Stimulated activated naive CD4-positive, alpha-beta T cell treated with Interleukin-2 at 50 U/mL for 16 hours (primary cell): ENCODE measurements at regions not wholly inside any gene's neighbourhood (a gene's known extent, or its start where the extent isn't known, plus 50 kb on each side); places are given as distances from the start of the nearest gene placed in this dataset.

ENCODE experiments used
- DNase-seq: peaks from one replicate; lab custom pipeline; 2025; lab: John Stamatoyannopoulos, UW

DNA sequence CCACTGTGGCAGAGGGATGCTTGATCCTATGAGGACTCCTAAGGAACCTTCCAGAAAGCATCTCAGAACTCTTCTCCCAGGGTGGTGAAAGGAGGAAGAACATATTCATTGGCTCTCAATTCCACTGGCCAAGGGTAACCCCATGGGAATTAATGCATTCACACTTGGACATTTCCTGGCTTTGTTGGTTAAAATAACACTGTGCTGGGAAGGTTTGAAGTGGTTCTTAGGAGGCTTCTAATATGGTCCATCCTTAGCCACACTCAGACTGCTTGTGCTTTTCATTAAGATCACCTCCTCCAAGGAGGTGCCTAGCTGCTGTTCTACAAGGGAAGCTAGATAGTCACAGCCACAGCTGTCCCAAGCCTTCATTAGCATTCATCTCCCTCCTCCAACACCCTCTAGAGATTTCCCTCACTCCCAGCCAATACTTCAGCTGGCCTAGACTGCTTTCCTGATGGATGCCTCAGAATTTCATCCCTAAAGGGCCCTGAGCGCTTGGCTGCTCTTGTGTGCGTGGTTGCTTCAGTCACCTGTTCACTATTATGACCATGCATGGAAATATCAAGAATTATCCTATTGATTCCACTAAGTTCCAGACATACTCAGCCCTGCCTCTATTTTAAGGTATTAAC lies 544.4 kb downstream of the PLPP3 start:
- no peak for DNase-seq

DNA sequence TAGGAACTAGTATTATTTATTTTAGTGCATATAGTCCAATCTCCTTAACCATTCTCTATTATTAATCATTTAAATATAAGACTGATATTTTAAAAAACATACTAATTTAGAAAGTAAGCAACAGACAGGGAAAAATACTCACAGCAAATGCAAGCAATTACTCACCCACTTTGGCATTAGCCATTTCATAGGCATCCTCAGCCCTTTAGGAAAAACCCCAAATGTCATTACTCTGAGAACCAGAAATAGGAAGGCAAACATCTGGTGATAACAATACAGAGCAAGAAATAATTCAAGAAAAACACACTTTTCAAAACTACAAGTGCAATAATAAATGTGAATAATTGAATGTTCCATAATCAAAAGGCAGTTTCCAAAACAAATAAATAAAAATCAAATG lies 545.1 kb downstream of the PLPP3 start:
- no peak for DNase-seq

DNA sequence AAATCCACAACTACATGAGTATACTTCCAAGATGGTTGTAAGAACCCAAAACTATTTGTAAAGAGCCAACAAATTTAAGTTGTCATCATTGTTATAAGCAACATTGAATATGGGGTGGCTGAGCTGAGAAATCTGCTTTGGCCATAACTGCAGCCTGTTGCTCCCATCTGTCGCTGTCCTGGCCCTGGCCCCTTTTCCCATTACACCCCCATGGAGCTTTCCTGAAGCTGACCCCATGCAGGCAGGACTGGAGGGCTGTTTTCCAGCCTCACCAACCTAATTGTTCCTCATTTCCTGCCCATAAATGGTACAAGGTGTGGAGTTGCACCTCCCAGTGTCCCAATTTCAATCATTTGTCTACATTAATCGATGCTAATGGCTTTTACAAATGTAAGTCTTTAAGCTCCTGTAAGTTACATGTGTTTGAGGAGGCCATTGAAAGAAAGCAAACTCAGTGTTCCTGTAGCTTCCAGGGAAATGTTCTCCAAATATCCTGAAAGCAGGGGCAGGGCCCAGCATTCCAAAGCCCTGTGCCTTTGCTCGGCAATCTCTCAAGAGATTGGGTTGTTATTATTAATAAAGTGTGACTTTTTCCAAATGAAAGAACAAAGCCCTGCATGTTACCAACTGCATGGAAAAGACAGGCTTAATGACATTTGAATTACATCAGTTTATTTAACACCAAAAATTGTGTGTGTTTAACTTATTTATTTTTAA lies 545.9 kb downstream of the PLPP3 start:
- DNase-seq: no peak

DNA sequence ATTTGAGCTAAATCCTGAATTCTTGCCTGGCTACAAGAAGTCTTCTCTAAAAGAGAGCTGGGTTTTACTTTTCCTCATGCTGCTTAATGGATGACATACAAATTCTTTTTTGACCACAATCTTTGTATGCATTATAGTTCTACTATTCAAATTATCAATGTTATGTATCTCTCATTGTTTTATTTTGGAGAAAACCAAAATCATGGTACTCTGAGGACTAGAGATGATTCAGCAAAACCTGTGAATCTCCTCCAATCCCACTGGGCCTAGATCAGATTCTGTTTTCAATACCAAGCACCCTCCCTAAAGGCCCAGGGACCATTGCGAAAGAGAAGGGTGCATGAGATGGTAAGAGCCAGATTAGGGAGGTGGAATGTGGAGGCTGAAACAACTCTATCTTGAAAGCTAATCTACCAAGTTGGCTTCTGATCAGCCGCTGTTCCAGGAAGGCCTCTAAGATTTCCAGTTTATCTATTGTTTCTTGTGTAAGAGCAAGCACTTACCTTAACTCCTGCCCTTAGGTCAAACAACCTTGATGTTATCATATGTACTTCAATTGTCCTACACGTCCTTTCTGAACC lies 547.2 kb downstream of the PLPP3 start:
- no peak for DNase-seq

DNA sequence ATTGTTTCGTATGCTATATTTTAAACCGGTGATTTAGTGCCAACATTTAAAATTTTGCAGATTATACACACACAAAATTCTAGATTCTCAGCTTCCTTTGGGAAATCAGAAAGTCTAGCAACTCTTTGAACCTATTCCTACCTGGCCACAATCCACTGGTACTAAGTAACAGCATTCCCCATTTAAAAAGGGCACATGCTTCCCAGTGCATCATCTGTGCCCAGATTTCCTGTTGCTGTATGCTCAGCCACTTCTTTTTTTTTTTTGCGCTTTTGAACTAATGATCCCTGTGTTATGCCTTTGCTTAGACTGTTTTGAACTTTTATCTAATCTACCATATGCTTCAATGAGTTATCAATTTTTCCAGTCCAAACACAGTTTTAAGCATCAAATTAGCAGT lies 548.4 kb downstream of the PLPP3 start:
- DNase-seq: no peak

DNA sequence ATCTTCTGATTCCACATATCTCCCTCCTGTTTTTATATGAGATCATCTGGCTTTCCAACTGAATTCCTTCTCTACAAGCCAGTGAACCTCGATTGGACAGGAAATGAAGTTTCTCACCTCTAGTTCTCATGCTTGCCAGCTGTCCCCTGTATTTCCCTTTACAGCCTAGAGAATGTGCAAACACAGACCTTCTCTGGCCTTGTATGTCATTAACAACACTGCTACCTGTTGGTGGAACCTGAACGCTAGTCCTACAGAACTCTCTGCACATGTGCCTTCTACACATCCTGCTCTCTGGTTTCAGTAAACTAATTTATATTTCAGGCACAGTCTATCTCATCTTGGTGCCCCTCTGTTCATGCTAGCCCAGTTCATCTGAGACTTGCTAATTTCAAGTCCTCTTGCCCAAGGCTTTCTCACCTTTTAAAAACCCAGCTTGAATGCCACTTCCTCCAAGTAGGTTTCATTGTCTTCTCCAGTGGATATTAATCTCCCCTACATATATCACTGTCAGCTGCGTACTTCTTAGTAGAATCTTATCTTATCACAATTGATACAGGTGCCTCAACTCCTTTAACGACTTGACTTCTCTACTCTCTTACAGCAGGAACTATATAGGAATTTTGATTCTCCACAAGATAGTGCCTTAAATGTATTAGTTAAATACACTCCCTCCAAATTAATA lies 549.9 kb downstream of the PLPP3 start:
- no peak for DNase-seq

DNA sequence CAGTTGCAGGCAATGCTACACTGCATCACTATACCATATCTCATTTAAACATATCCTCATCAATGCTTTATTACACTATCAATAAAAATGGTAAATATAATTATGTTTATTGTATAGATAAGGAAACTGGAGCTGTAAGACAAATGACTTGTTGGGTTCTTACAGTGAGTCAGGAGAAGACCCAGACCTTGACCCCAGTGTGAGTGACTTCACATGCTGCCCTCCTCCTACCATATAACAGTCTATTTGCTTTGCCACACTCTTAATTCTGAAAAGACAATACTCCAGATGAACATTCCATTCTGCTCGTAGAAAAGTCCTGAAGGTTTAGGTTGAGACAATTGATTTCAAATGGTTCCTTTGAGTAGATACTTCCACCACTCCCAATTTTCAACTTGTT lies 550.5 kb downstream of the PLPP3 start:
- DNase-seq: no peak

DNA sequence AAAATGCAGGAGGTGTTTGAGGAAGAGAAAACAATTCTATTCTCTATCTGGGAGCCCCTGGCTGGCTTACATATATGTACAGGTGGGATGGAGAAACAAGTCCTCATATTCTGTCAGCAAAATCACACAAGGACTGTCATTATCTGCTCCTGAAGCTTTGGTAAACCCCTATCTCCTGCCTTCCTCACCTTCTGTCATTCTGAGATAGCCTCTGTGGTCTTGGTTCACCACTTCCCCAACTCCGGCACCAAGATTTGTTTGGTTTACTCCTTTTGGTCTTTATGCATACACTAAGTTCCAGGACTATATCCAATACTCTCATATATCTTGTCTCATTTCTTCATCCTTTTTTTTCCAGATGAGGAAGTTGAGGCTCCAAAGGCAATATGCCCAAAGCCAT lies 551.1 kb downstream of the PLPP3 start:
- no peak for DNase-seq

DNA sequence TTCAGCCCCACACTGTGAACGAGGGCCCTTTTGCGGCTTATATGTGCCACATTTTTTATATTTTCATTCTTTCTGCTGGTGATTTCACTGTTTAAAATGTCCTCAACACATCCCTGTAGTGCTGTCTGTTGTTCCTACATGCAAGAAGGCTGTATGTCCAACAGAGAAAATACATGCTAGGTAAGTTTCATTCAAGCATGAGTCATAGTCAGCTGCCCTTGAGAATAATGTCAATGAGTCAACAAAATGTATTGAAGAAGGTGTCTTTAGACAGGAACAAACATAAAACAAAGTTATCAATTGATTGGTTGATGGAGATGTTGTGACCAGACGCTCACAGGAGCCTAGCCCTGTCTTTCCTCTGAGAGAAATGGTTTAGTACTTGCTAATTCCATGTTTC lies 553.4 kb downstream of the PLPP3 start:
- no peak for DNase-seq

DNA sequence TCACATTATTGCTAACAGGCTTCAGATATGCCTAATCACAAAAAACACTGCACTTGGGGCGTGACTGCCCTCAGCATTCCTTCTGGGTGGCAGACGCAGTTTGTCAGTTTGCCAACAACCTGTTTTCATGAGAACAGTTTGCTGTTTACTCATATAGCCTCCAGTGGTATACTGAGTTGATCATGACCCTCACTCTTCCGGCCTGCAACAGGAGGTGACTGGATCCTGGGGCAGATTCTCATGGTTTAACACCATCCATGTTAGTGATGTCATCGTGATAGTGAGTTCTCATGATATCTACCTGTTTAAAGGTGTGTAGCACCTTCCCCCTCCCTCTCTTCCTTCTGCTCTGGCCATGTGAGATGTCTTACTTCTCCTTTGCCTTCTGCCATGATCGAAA lies 555.2 kb downstream of the PLPP3 start:
- no peak for DNase-seq

DNA sequence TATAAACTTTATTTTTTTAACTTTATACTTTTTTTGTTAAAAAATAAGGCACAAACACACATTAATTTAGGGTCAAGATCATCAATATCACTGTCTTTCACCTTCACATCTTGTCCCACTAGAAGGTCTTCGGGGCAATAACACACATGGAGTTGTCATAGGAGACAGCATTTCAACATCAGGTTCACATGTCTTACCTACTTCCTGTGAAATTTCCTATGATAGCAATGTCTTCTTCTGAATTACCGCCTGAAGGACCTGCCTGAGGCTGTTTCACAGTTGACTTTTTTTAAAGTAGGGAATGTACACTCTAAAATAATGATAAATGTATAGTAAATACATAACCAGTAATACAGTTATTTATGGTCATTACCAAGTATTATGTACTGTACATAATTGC lies 559.4 kb downstream of the PLPP3 start:
- DNase-seq: no peak

DNA sequence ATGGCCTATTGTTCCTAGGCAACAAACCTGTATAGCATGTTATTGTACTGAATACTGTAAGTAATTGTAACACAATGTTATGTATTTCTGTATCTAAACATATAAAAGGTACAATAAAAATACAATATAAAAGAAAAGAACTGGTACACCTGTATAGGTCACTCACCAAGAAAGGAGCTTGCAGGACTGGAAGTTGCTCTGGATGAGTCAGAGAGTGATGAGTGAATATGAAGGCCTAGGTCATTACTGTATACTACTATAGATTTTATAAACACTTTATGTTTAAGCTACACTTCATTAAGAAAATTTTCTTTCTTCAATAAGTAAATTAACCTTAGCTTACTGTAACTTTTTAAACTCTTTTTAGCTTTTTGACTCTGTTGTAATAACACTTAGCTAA lies 559.9 kb downstream of the PLPP3 start:
- DNase-seq: no peak

DNA sequence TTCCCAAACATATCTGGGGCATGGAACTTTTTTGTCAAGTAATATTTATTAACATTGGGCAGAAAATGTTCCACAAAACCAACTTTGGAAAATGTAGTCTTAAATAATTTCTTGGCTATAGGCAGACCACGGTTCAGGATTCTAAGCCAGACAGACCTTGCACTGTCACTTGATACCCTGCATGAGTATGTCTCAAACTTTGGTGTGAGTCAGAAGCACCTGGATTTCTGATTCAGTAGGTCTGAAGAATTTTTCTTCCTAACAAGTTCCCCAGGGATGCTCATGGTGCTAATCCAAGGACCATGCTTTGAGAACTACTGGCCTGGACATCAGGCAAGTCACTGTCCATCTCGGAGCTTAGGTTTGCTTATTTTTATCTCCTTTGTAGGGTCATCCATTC lies 562.0 kb downstream of the PLPP3 start:
- DNase-seq: no peak

DNA sequence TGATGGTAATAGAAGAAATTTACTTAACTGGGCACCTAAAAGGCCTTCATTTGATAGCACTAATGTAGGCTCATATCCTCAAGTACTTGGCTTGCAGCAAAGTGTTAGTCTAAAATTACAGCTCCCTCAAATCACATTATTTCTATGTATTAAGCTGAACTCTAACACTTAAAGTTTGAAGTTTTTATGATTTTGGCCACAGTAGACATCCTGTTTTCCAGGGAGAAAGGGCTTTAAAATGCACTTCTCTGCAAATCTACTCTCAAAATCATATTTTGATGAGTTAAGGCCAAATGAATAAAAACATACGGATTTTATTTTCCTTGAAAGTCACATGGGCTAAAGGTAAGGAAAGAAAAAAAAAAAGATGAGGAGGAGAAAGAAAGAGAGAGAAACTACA lies 575.5 kb downstream of the PLPP3 start:
- DNase-seq: no peak

DNA sequence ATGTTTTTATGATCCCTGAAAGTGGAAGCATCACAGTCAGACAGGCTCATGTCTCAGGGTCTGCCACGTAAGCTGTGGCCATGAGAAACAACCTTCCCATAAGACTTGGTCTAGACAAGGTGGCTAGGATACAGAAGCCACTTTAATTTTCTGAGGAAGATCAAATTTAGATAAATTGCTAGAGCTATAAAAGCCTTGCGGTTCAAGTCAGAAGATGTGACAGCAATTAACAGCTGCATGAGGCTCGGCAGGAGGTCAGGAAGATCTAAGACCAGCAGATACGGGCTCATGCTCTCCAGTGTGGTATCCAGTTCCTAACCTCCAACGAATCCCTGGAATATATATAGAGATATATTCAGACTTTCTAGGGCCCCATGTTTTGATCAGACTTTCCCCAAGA lies 577.1 kb downstream of the PLPP3 start:
- DNase-seq: no peak

DNA sequence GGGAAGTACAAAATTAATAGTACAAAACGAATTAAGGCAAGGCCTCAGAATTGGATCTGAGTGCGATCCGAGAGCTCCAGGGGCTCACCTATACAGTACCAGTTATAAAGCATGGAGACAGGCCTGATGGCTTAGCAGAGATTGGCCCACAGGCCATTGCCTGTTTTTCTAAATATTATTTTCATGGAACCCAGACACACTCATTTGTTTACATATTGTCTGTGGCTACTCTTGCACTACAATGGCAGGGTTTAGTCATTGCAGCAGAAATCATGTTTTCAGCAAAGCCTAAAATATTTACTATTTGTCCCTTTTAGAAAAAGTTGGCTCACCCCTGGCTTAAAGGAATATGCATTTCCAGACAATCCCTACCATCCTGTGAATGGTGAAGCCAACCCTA lies 578.9 kb downstream of the PLPP3 start:
- no peak for DNase-seq

DNA sequence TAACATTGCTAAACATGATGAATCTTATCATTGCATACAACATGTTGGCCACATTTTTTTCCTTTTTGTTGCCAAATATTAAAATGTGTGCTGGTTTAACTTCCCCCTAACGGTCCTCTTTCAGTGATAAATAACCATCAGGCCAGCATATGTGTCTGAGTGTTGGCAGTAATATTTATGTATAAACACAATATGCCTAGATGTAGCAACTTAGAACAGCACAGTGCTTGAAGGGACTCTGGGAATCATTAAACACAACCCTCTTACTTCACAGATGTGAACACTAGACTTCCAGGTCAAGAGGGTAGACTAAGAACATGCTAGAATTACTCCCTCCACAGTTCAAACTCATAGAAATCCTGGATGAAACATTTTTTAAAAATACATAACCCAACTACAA lies 581.8 kb downstream of the PLPP3 start:
- DNase-seq: no peak

DNA sequence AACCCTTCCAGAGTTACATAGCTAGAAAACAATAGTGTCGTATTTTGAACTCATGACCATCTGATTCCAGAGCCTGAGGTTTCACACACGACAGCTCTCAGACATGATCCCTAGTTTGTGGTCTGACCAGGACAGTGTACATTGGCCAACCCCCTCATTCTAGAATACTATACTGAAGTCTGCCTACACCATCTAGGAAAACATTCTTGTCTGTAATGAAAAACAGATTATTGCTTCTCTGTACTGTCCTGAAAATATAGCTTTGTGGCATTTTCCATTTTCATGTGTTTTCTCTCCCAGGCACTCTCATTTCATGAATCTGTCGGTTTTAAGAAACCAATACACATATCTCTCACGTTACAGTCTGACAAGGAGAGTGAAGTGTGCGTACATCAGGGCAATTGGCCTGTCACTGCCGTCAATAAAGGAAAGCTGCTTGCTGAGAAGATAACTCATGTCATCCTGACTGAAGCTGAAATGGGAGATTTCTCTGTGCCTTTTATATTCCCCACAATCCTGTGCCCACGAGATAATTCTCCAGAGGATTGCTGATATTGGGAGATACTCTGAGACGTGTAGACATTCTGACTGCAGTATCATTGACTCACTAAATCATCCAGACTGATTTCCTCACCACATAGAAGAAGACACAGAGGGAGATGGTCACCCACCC lies 585.6 kb downstream of the PLPP3 start:
- no peak for DNase-seq

DNA sequence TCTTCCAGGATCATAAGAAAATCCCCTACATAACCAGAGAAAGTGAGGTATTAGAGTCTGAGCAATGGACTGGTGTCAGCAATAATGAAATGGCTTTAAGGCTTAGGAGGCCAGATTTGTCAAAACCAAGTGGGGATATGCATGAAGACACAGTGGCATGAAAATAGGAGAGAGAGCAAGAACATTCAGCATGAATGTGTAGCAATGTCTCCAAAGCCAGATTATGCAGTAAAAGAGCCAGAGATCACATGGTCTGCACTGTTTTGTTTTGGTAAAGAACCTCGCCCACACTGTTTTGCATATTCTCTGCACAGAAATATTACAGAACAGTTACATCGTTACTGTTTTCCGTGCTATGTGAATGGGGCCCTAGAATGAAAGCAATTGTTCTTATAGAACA lies 589.4 kb downstream of the PLPP3 start:
- DNase-seq: no peak

DNA sequence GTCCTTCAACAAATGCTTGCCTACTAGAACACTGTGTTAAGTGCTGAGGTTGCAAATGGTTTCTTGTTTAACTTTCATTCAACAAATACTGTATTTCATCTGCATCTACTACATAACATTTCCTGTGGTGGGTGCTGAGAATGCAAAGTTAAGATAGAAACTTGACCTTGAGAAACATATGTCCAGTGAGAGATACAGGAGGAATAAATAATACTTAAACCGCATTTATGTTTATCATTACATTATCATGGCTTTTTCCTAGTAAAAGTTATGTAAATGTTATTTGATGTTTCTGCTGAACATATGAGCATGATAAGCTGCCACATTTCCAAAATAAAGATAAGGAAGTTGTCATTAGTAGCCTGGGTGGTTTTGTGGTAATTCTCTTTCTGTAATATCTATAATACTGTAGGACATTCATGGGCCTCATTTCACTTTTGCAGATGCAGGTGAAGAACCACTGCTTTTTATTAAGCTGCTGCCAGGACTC lies 590.4 kb downstream of the PLPP3 start:
- DNase-seq: no peak

DNA sequence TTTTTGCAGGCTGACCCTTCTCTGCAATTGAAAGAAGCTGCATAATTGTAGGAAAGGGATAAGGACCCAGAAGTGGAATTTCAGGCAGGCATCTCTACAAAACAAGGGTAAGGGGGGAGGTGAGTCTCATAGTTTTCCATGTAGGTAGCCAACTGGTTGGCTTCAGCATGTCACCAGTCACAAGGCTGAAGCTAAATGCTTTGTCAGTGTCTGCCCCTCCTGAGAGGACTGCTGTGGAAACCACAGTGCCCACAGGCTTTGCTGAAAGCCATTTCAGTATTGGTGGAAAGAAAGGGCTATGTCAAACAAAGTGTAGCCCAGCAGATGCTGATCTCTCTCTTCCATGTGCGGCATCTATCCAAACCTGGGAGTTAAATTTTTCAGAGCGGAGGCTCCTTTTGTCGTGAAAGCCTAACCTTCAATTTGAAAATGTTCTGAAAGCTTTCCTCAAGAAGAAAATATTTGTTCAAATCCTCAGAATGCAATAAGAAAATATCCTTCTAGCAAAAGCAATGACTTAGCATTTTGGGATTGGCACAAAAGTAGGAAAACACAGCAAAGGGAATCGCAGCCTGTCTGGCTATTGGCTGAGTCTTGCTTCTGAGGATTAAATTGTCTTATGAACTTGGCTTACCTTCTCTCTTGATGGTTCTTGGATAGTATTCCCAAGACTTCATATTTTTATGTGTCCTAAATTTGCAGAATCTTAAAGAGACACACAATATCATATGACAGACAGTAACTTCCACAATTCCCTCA lies 591.7 kb downstream of the PLPP3 start:
- DNase-seq: no peak

DNA sequence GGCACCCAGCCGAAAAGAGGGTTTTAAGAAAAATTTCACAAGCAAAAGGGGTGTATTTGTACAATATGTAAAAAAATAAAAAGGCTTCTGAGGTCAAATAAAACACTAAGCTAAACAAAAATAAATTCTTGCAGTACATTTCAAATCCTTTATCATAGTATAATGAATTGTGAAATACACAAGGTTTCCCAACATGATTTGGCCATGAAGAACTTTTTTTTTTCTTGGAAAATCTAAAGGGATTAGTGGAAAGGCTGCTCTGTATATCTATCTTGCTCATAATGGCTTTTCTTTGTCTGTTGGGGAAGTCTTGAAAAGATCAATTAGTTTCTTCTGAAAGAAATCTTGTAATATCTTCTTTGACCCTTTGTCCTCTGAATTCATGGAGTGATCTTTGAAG lies 593.4 kb downstream of the PLPP3 start:
- no peak for DNase-seq
